Upper lobe of left lung (tissue), 6 donors: ENCODE measurements at regions not wholly inside any gene's neighbourhood (a gene's known extent, or its start where the extent isn't known, plus 50 kb on each side); places are given as distances from the start of the nearest gene placed in this dataset.
A peak's percentile ranks its signal among the peaks of the same experiment; 100 is the strongest.

Experiments
- ATAC-seq, 2 donors: fragments of 200-7000 bp; cut with Tn5 transposase; one replicate each; pipeline ENCODE4 v1.9.1; 2022; ENCODE audit warnings: mild to moderate bottlenecking in 2 of 2, moderate library complexity in 2 of 2; ENCODE audit not compliant: low FRiP score in 2 of 2
- DNase-seq, 2 donors: peaks; one replicate each; pipeline ENCODE4 v3.0.0-alpha.2; 2019 to 2020
- H3K27ac ChIP-seq, 4 donors: fragments of 200-600 bp; sonication (generic); one replicate each; pipeline ENCODE4 v1.5.1; 2016 to 2019
- H3K27me3 ChIP-seq, 4 donors: fragments of 200-600 bp; sonication (generic); one replicate each; pipeline ENCODE4 v1.5.1; 2017 to 2019
- H3K36me3 ChIP-seq, 4 donors: fragments of 200-600 bp; sonication (generic); one replicate each; pipeline ENCODE4 v1.5.1; 2016 to 2019
- H3K4me1 ChIP-seq, 4 donors: fragments of 200-600 bp; sonication (generic); one replicate each; pipeline ENCODE4 v1.5.1; 2018 to 2019
- H3K4me3 ChIP-seq, 4 donors: fragments of 200-600 bp; sonication (generic); one replicate each; pipeline ENCODE4 v1.5.1; 2017 to 2019; ENCODE audit warnings: mild to moderate bottlenecking in 2 of 4, moderate library complexity in 1 of 4
- H3K9me3 ChIP-seq, 4 donors: fragments of 200-600 bp; sonication (generic); one replicate each; pipeline ENCODE4 v1.5.1; 2018 to 2019
- EP300 ChIP-seq, 4 donors: sonication (generic); formaldehyde crosslinking; IDR thresholded peaks; one replicate each; pipeline ENCODE4 v1.5.1; 2017; ENCODE audit warnings: antibody characterized with exemption in 4 of 4, control low read depth in 2 of 4
- POLR2A ChIP-seq, 4 donors: fragments of 450-650 bp; IDR thresholded peaks; one replicate each; pipeline ENCODE4 v1.5.1; 2016 to 2017; ENCODE audit warnings: antibody characterized with exemption in 4 of 4, mild to moderate bottlenecking in 2 of 4
- POLR2AphosphoS5 ChIP-seq, 2 donors: sonication (generic); formaldehyde crosslinking; IDR thresholded peaks; one replicate each; pipeline ENCODE4 v1.5.1; 2017; ENCODE audit warnings: antibody characterized with exemption in 2 of 2
- WGBS, 2 donors: methylation state at CpG; one replicate each; pipeline ENCODE4 v1.1.5; 2017 to 2018; 5-methylcytosine and 5-hydroxymethylcytosine counted together
- TF ChIP-seq, protein P1 (sequence below), 6 experiments: fragments of 450-650 bp in 4 of 6; fragments of 200-600 bp in 2 of 6; sonication (generic) in 2 of 6; IDR thresholded peaks; one replicate each; pipeline ENCODE4 v1.5.1; 2016 to 2019; ENCODE audit warnings: antibody characterized with exemption in 6 of 6
- donor health status: DM: no; HTN: no; CAD: no; lungs with moderate emphysema.
- donor health status: DM: no; HTN: yes; CAD: no; lungs with severe emphysema.

GRCh38 chr9:91117474-91117891 is 244.2 kb downstream of the AUH start:
- ATAC-seq (peak; percentile 9 to 32), DNase-seq (peak in 1 of 2 donors; percentile 85)
- peak overlapping the region; percentile 72 to 88 (median 81) for H3K27ac ChIP-seq
- 87 to 88% methylated on average over 20 to 28 of the region's 29 CpGs for WGBS, 2 donors
- H3K4me1 ChIP-seq = peaks cover 26 to 40% (median 33%) of the 10 kb centered on the region in 4 donors
- H3K27me3 ChIP-seq = no peaks in the 10 kb centered on the region
- H3K4me3 ChIP-seq = peak overlapping the region in 3 of 4 donors; percentile 18 to 33 (median 25)
- no peaks in the 10 kb centered on the region for H3K9me3 ChIP-seq
- TF ChIP-seq EP300 (IDR thresholded peaks at IDR 0.05) (no peak), POLR2AphosphoS5 (IDR thresholded peaks at IDR 0.05) (no peak), POLR2A (IDR thresholded peaks at IDR 0.05) (no peak)
- no peaks in the 10 kb centered on the region for H3K36me3 ChIP-seq

- H3K27ac ChIP-seq = peak overlapping the region; percentile 72 to 88 (median 81)
- DNase-seq = peak; percentile 94 to 96
- H3K36me3 ChIP-seq = no peaks in the 10 kb centered on the region
- H3K27me3 ChIP-seq = no peaks in the 10 kb centered on the region
- no peaks in the 10 kb centered on the region for H3K9me3 ChIP-seq
- peak overlapping the region in 3 of 4 donors; percentile 18 to 33 (median 25) for H3K4me3 ChIP-seq
- peaks cover 26 to 40% (median 33%) of the 10 kb centered on the region in 4 donors for H3K4me1 ChIP-seq
- TF ChIP-seq, protein P1, sequence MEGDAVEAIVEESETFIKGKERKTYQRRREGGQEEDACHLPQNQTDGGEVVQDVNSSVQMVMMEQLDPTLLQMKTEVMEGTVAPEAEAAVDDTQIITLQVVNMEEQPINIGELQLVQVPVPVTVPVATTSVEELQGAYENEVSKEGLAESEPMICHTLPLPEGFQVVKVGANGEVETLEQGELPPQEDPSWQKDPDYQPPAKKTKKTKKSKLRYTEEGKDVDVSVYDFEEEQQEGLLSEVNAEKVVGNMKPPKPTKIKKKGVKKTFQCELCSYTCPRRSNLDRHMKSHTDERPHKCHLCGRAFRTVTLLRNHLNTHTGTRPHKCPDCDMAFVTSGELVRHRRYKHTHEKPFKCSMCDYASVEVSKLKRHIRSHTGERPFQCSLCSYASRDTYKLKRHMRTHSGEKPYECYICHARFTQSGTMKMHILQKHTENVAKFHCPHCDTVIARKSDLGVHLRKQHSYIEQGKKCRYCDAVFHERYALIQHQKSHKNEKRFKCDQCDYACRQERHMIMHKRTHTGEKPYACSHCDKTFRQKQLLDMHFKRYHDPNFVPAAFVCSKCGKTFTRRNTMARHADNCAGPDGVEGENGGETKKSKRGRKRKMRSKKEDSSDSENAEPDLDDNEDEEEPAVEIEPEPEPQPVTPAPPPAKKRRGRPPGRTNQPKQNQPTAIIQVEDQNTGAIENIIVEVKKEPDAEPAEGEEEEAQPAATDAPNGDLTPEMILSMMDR (IDR thresholded peaks at IDR 0.05) = no peak
- TF ChIP-seq POLR2A (IDR thresholded peaks at IDR 0.05) (peak in 2 of 4 donors; percentile 23 to 57), EP300 (IDR thresholded peaks at IDR 0.05) (peak in 2 of 4 donors; percentile 35 to 79), POLR2AphosphoS5 (IDR thresholded peaks at IDR 0.05) (peak; percentile 48 to 58)
- WGBS, 2 donors = 29 to 30% methylated on average over 35 to 36 of the region's 36 CpGs
- ATAC-seq = peak; percentile 97 to 98
These were observed 243.6 kb downstream of the AUH start for GRCh38 chr9:91117959-91118703.

DNA sequence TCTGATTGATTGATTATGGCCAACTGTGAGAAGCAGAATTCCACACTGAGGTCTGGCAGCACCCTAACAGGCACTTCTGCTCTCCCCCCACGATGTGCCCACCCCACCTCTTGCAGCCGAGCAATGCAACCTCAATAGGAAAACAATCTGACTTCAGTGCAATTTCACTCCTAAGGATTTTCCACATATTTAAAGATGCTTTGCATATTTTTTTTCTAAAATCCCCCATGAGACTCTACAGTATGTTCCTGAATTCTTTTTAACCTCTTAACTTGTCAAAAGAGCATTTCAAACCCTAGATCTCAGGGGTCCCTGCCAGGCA is 243.1 kb downstream of the AUH start:
- ATAC-seq (no peak), DNase-seq (no peak)
- Histone ChIP-seq H3K36me3 (no peaks in the 10 kb centered on the region), H3K27ac (peak overlapping the region; percentile 72 to 88 (median 81)), H3K27me3 (no peaks in the 10 kb centered on the region), H3K4me3 (peak overlapping the region in 3 of 4 donors; percentile 18 to 33 (median 25)), H3K4me1 (peaks cover 26 to 40% (median 33%) of the 10 kb centered on the region in 4 donors), H3K9me3 (no peaks in the 10 kb centered on the region)
- WGBS, 2 donors = 17 to 26% methylated on average over 2 of the region's 2 CpGs
- TF ChIP-seq EP300 (IDR thresholded peaks at IDR 0.05) = no peak
- no peak for TF ChIP-seq POLR2A (IDR thresholded peaks at IDR 0.05)
- TF ChIP-seq, protein P1 (IDR thresholded peaks at IDR 0.05) = no peak
- no peak for TF ChIP-seq POLR2AphosphoS5 (IDR thresholded peaks at IDR 0.05)

DNA sequence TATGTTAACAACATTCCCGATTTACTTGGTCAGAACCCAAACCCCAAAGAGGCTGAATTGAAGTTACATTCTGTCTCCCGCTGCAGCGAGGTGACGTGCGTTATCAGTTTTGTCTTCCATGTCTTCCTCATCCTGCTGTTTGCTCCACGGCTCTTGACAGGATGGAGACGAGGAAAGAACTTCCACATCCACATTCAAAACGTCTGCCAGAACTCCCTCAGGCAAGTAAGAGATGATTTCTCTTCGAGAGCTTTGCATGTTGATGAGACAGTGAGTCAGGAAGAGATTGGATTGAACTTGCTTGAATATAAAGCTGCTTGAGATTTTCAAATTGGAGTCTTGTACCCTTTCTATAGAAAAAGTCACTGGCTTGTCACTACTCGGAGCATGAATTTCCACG is 242.6 kb downstream of the AUH start:
- Histone ChIP-seq H3K9me3 (no peaks in the 10 kb centered on the region), H3K27me3 (no peaks in the 10 kb centered on the region), H3K27ac (peak overlapping the region; percentile 72 to 88 (median 81)), H3K4me3 (peak overlapping the region in 1 of 4 donors; percentile 33), H3K36me3 (no peaks in the 10 kb centered on the region), H3K4me1 (peaks cover 26 to 40% (median 33%) of the 10 kb centered on the region in 4 donors)
- 38 to 43% methylated on average over 11 of the region's 11 CpGs for WGBS, 2 donors
- TF ChIP-seq POLR2A (IDR thresholded peaks at IDR 0.05) (no peak), POLR2AphosphoS5 (IDR thresholded peaks at IDR 0.05) (no peak), EP300 (IDR thresholded peaks at IDR 0.05) (no peak)
- TF ChIP-seq, protein P1 (IDR thresholded peaks at IDR 0.05) = no peak
- no peak for ATAC-seq
- DNase-seq = no peak

- no peak overlapping the region for H3K4me3 ChIP-seq
- ATAC-seq (no peak), DNase-seq (no peak)
- H3K27ac ChIP-seq = peak overlapping the region in 3 of 4 donors; percentile 0 to 88 (median 81)
- H3K9me3 ChIP-seq = no peaks in the 10 kb centered on the region
- no peaks in the 10 kb centered on the region for H3K36me3 ChIP-seq
- TF ChIP-seq, protein P1 (IDR thresholded peaks at IDR 0.05) = no peak
- no peak for TF ChIP-seq EP300 (IDR thresholded peaks at IDR 0.05)
- H3K27me3 ChIP-seq = no peaks in the 10 kb centered on the region
- peaks cover 26 to 40% (median 33%) of the 10 kb centered on the region in 4 donors for H3K4me1 ChIP-seq
- 75 to 81% methylated on average over 3 of the region's 3 CpGs for WGBS, 2 donors
These were observed 242.0 kb downstream of the AUH start for GRCh38 chr9:91119679-91120078.
